AG04450 (cell line): ENCODE measurements at regions not wholly inside any gene's neighbourhood (a gene's known extent, or its start where the extent isn't known, plus 50 kb on each side); places are given as distances from the start of the nearest gene placed in this dataset.

ENCODE experiments used
- CTCF ChIA-PET: fragments of 300-600, 350-600 bp; formaldehyde crosslinking; extraction: SDS; loops from one replicate; lab custom pipeline; 2022; ENCODE audit warnings: antibody characterized with exemption, inconsistent platforms; lab: Charles Lee
- POLR2A ChIA-PET: fragments of 350-600 bp; formaldehyde crosslinking; extraction: SDS; loops from one replicate; lab custom pipeline; 2021; ENCODE audit warnings: antibody characterized with exemption, inconsistent platforms; lab: Yijun Ruan, JAX
- DNase-seq: peaks from one replicate; pipeline ENCODE4 v3.0.0-alpha.2; 2011; ENCODE audit warnings: low read depth, low spot score
- H3K27ac ChIP-seq: one replicate; pipeline ENCODE4 v1.5.1; 2012; ENCODE audit warnings: low read depth, low read length, control low read depth
- H3K27me3 ChIP-seq: one replicate; pipeline ENCODE4 v1.6.0; 2012; ENCODE audit warnings: low read length; ENCODE audit not compliant: control insufficient read depth, insufficient read depth
- H3K4me3 ChIP-seq: 2 replicates; pipeline ENCODE4 v1.5.1; 2011; ENCODE audit warnings: mild to moderate bottlenecking, low read depth, low read length, control low read depth
- H3K9me3 ChIP-seq: 2 replicates; pipeline ENCODE4 v1.5.1; 2012; ENCODE audit warnings: low read length; ENCODE audit not compliant: control insufficient read depth, insufficient read depth
- CTCF ChIP-seq: IDR thresholded peaks from 2 replicates; pipeline ENCODE4 v1.5.1; 2011; ENCODE audit warnings: low read depth, low read length, control low read depth, inconsistent platforms

GRCh38 chr14:101371799-101372793, 189.2 kb upstream of the DIO3 start:
- ChIA-PET POLR2A (no interaction called here), CTCF (no interaction called here)
- Histone ChIP-seq H3K9me3 (peaks cover 5% of the 10 kb centered on the region; the same call in 1 of the 2 replicates), H3K4me3 (no peak overlapping the region), H3K27me3 (peaks cover 3% of the 10 kb centered on the region), H3K27ac (no peak overlapping the region)
- no peak for DNase-seq
- no peak for TF ChIP-seq CTCF

GRCh38 chr14:101372894-101373620, 188.2 kb upstream of the DIO3 start:
- TF ChIP-seq CTCF: no peak
- no peak overlapping the region for H3K4me3 ChIP-seq
- peaks cover 3% of the 10 kb centered on the region for H3K27me3 ChIP-seq
- peaks cover 5% of the 10 kb centered on the region; the same call in 1 of the 2 replicates for H3K9me3 ChIP-seq
- no peak overlapping the region for H3K27ac ChIP-seq
- POLR2A ChIA-PET: no interaction called here
- DNase-seq: no peak
- CTCF ChIA-PET: no interaction called here

GRCh38 chr14:101373690-101374295, 187.5 kb upstream of the DIO3 start:
- CTCF ChIA-PET: no interaction called here
- no peak overlapping the region for H3K27ac ChIP-seq
- TF ChIP-seq CTCF: no peak
- POLR2A ChIA-PET: no interaction called here
- no peak for DNase-seq
- peaks cover 3% of the 10 kb centered on the region for H3K27me3 ChIP-seq
- H3K4me3 ChIP-seq: no peak overlapping the region
- H3K9me3 ChIP-seq: peaks cover 5% of the 10 kb centered on the region; the same call in 1 of the 2 replicates

- H3K4me3 ChIP-seq: no peak overlapping the region
- no peak overlapping the region for H3K27ac ChIP-seq
- no peak for DNase-seq
- POLR2A ChIA-PET: no interaction called here
- H3K9me3 ChIP-seq: peaks cover 5% of the 10 kb centered on the region; the same call in 1 of the 2 replicates
- no peak for TF ChIP-seq CTCF
- peaks cover 3% of the 10 kb centered on the region for H3K27me3 ChIP-seq
- CTCF ChIA-PET: no interaction called here
These were observed 186.6 kb upstream of the DIO3 start for GRCh38 chr14:101374373-101375338.
